HepG2 (cell line): ENCODE measurements at regions not wholly inside any gene's neighbourhood (a gene's known extent, or its start where the extent isn't known, plus 50 kb on each side); places are given as distances from the start of the nearest gene placed in this dataset.

ENCODE experiments used
- ATAC-seq: fragments of 200-7000 bp; cut with Tn5 transposase; 3 replicates; pipeline ENCODE4 v1.9.1; 2020; ENCODE audit warnings: mild to moderate bottlenecking, moderate library complexity
- BruUV-seq: library from RNA; stranded (reverse); fragments of 400-500 nt; replicated peaks from 2 replicates; lab custom pipeline; 2021; lab: Mats Ljungman, UMichigan
- CTCF ChIA-PET: fragments of 300-600 bp; formaldehyde crosslinking; extraction: SDS; loops from one replicate; lab custom pipeline; 2021; ENCODE audit warnings: low total read pairs, inconsistent platforms, low intra/inter-chr PET ratio; lab: Yijun Ruan, JAX
- POLR2A ChIA-PET: fragments of 350-600 bp; sonication (Branson Sonifier 250); formaldehyde crosslinking; loops from one replicate; lab custom pipeline; 2020; ENCODE audit warnings: antibody characterized with exemption, inconsistent platforms; lab: Yijun Ruan, JAX
- DNase-seq: peaks from one replicate; pipeline ENCODE4 v3.0.0-alpha.2; 2015; ENCODE audit warnings: low spot score
- FAIRE-seq: peaks from 3 replicates; lab custom pipeline; 2011; peaks lifted over from hg19 to GRCh38; lab: Jason Lieb, UNC
- H2AFZ ChIP-seq: one replicate; pipeline ENCODE4 v1.6.1; 2011; ENCODE audit warnings: low read length, inconsistent platforms
- H3K27ac ChIP-seq: fragments of 300-600 bp; 3 replicates; pipeline ENCODE4 v1.8.0; 2011; ENCODE audit warnings: mixed run types, mild to moderate bottlenecking, mixed read lengths, low read length, inconsistent platforms; ENCODE audit not compliant: insufficient read depth; ENCODE audit errors: extremely low read length
- H3K27me3 ChIP-seq, 2 experiments: fragments of 200-600 bp in 1 of 2; 2 replicates in 1 of 2; 3 replicates in 1 of 2; pipeline versions ENCODE4 v1.6.0 to v1.8.0; 2011; ENCODE audit warnings: low read length in 2 of 2, mild to moderate bottlenecking in 2 of 2, moderate library complexity in 2 of 2, inconsistent platforms in 1 of 2; ENCODE audit not compliant: insufficient read depth in 2 of 2, control insufficient read depth in 1 of 2
- H3K36me3 ChIP-seq, 2 experiments: fragments of 200-600 bp in 1 of 2; replicated peaks in 1 of 2; 2 replicates in 1 of 2; 3 replicates in 1 of 2; pipeline versions ENCODE4 v1.5.1 to v1.8.0; 2011; ENCODE audit warnings: low read length in 2 of 2, inconsistent platforms in 1 of 2; ENCODE audit not compliant: insufficient read depth in 2 of 2, control insufficient read depth in 1 of 2
- H3K4me1 ChIP-seq: 2 replicates; pipeline ENCODE4 v1.5.1; 2012; ENCODE audit warnings: low read length, inconsistent platforms; ENCODE audit not compliant: insufficient read depth
- H3K4me2 ChIP-seq: 2 replicates; pipeline ENCODE4 v1.6.0; 2011; ENCODE audit warnings: low read depth, low read length, inconsistent platforms
- H3K4me3 ChIP-seq, 3 experiments: fragments of 200-600 bp in 1 of 3; sonication (generic), shearing (Covaris generic) in 1 of 3; replicated peaks in 1 of 3; 2 replicates each; pipeline ENCODE4 v1.5.1; 2011 to 2016; ENCODE audit warnings: low read length in 3 of 3, inconsistent platforms in 2 of 3, low read depth in 2 of 3, mild to moderate bottlenecking in 2 of 3, control low read depth in 1 of 3, mixed read lengths in 1 of 3; ENCODE audit not compliant: insufficient read depth in 1 of 3
- H3K79me2 ChIP-seq: one replicate; pipeline ENCODE4 v1.6.1; 2011; ENCODE audit warnings: low read length, inconsistent platforms; ENCODE audit not compliant: insufficient read depth
- H3K9ac ChIP-seq: 2 replicates; pipeline ENCODE4 v1.6.0; 2011; ENCODE audit warnings: mild to moderate bottlenecking, low read depth, low read length, inconsistent platforms; ENCODE audit not compliant: insufficient read depth
- H3K9me3 ChIP-seq: 2 replicates; pipeline ENCODE4 v1.5.1; 2012; ENCODE audit warnings: mild to moderate bottlenecking, low read length
- H4K20me1 ChIP-seq: 2 replicates; pipeline ENCODE4 v1.6.0; 2011; ENCODE audit warnings: inconsistent platforms, mild to moderate bottlenecking, low read length, moderate library complexity; ENCODE audit not compliant: insufficient read depth
- HMGXB3 ChIP-seq: sonication (generic); formaldehyde crosslinking; IDR thresholded peaks from 2 replicates; pipeline ENCODE4 v1.4.0; 2020; ENCODE audit warnings: missing genetic modification reagents, borderline replicate concordance
- IRF1 ChIP-seq: sonication (generic); formaldehyde crosslinking; IDR thresholded peaks from 2 replicates; pipeline ENCODE4 v1.4.0; 2020; ENCODE audit warnings: low read depth, mild to moderate bottlenecking, missing genetic modification reagents
- ISX ChIP-seq: sonication (generic); formaldehyde crosslinking; conservative IDR thresholded peaks from 2 replicates; pipeline ENCODE4 v1.5.0; 2020; ENCODE audit warnings: missing genetic modification reagents
- LBX2 ChIP-seq: sonication (generic); formaldehyde crosslinking; IDR thresholded peaks from 2 replicates; pipeline ENCODE4 v1.5.0; 2020; ENCODE audit warnings: missing genetic modification reagents, mild to moderate bottlenecking, borderline replicate concordance
- MED1 ChIP-seq: sonication (generic); formaldehyde crosslinking; IDR thresholded peaks from 2 replicates; pipeline ENCODE4 v1.4.0; 2020; ENCODE audit warnings: missing genetic modification reagents
- SMC3 ChIP-seq: IDR thresholded peaks from 2 replicates; pipeline ENCODE4 v1.6.1; 2011; ENCODE audit warnings: low read length, improper control_type of control experiment
- SPEN ChIP-seq: sonication (generic); formaldehyde crosslinking; IDR thresholded peaks from 2 replicates; pipeline ENCODE4 v1.5.1; 2020; ENCODE audit warnings: low read depth, mild to moderate bottlenecking, missing genetic modification reagents
- TRAFD1 ChIP-seq: sonication (generic); formaldehyde crosslinking; IDR thresholded peaks from 2 replicates; pipeline ENCODE4 v1.5.1; 2020; ENCODE audit warnings: missing genetic modification reagents, mild to moderate bottlenecking, borderline replicate concordance
- TSC22D2 ChIP-seq: sonication (generic); formaldehyde crosslinking; IDR thresholded peaks from 2 replicates; pipeline ENCODE4 v1.5.1; 2020; ENCODE audit warnings: missing genetic modification reagents, mild to moderate bottlenecking, borderline replicate concordance
- YEATS2 ChIP-seq: sonication (generic); formaldehyde crosslinking; IDR thresholded peaks from 2 replicates; pipeline ENCODE4 v1.4.0; 2020; ENCODE audit warnings: missing genetic modification reagents, borderline replicate concordance
- ZBTB38 ChIP-seq: sonication (generic); formaldehyde crosslinking; IDR thresholded peaks from 2 replicates; pipeline ENCODE4 v1.5.1; 2020; ENCODE audit warnings: mild to moderate bottlenecking, missing genetic modification reagents
- ZNF737 ChIP-seq: sonication (generic); formaldehyde crosslinking; IDR thresholded peaks from 2 replicates; pipeline ENCODE4 v1.5.0; 2020; ENCODE audit warnings: missing genetic modification reagents, mild to moderate bottlenecking, borderline replicate concordance
- ZNF746 ChIP-seq: sonication (generic); formaldehyde crosslinking; IDR thresholded peaks from 2 replicates; pipeline ENCODE4 v1.8.0; 2022; ENCODE audit warnings: mild to moderate bottlenecking, missing genetic modification reagents
- WGBS: methylation state at CpG from one replicate; pipeline ENCODE4 v1.1.6; 2017; ENCODE audit warnings: low lambda C conversion rate; 5-methylcytosine and 5-hydroxymethylcytosine counted together
- in situ Hi-C: cut with HindIII; loops from 2 replicates; pipeline ENCODE4 v1.10.0; 2017; ENCODE audit warnings: low pct_unique_long_range_greater_than_20kb; ENCODE audit not compliant: extremely low pct_ligation_motif_present
- intact Hi-C: fragments of 100-400 bp; cut with micrococcal nuclease; formaldehyde crosslinking; loops from one replicate; pipeline ENCODE4 v1.10.0; 2022; ENCODE audit not compliant: unreplicated experiment
- TF ChIP-seq, protein P1 (sequence below): sonication (generic); formaldehyde crosslinking; IDR thresholded peaks from 2 replicates; pipeline ENCODE4 v1.4.0; 2020; ENCODE audit warnings: missing genetic modification reagents

DNA sequence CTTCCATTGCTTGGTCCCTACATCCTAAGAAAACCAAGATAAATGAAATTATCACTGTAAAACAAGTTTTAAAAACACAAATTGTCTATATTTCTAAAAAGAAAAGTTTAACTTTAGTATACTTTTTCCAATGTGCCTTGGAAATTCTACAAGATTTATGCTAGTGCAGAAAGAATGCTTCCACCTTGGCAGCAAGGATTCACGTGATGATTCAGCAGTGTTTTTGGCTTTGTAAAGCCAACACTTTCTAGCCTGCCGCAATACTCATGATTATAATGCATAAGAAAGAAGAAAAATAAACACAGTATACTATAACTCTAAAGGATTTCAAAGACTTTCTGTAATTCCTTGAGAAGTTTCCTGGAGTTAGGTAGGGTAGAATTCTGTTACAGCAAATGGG is 442.7 kb downstream of the TENT5A start:
- no peaks in the 10 kb centered on the region for H3K9me3 ChIP-seq

More for the DNA sequence above, 442.7 kb downstream of the TENT5A start:
- Histone ChIP-seq H4K20me1 (no peaks in the 10 kb centered on the region), H3K4me2 (no peak overlapping the region), H3K27me3 (no peaks in the 10 kb centered on the region), H3K4me3 (no peak overlapping the region), H2AFZ (no peak overlapping the region), H3K36me3 (no peaks in the 10 kb centered on the region), H3K9ac (no peak overlapping the region), H3K79me2 (no peaks in the 10 kb centered on the region), H3K4me1 (no peaks in the 10 kb centered on the region), H3K27ac (no peak overlapping the region)
- in situ Hi-C loops: no loop called here
- CTCF ChIA-PET: no interaction called here
- BruUV-seq: no TSS peak
- no peak for TF ChIP-seq HMGXB3 (CRISPR knock-in tag)
- TF ChIP-seq IRF1: no peak
- no peak for TF ChIP-seq MED1 (CRISPR knock-in tag)
- no peak for TF ChIP-seq ZBTB38 (CRISPR knock-in tag)
- no peak for TF ChIP-seq SMC3
- TF ChIP-seq ZNF746 (CRISPR knock-in tag): no peak
- TF ChIP-seq TSC22D2: no peak
- no peak for TF ChIP-seq TRAFD1
- TF ChIP-seq, protein P1, sequence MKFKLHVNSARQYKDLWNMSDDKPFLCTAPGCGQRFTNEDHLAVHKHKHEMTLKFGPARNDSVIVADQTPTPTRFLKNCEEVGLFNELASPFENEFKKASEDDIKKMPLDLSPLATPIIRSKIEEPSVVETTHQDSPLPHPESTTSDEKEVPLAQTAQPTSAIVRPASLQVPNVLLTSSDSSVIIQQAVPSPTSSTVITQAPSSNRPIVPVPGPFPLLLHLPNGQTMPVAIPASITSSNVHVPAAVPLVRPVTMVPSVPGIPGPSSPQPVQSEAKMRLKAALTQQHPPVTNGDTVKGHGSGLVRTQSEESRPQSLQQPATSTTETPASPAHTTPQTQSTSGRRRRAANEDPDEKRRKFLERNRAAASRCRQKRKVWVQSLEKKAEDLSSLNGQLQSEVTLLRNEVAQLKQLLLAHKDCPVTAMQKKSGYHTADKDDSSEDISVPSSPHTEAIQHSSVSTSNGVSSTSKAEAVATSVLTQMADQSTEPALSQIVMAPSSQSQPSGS (CRISPR knock-in tag): no peak
- TF ChIP-seq SPEN: no peak
- TF ChIP-seq ISX: no peak
- no peak for TF ChIP-seq YEATS2
- TF ChIP-seq ZNF737 (CRISPR knock-in tag): no peak
- TF ChIP-seq LBX2 (CRISPR knock-in tag): no peak
- no peak for ATAC-seq
- no peak for FAIRE-seq
- intact Hi-C loops: no loop called here
- WGBS: 63% methylated on average over 2 of the region's 2 CpGs
- POLR2A ChIA-PET: no interaction called here
- DNase-seq: no peak
